NCI-H1694 (cell line): ENCODE measurements at regions not wholly inside any gene's neighbourhood (a gene's known extent, or its start where the extent isn't known, plus 50 kb on each side); places are given as distances from the start of the nearest gene placed in this dataset.
"Not testable (repeated sequence)": the region's sequence is repeated elsewhere in the genome, so short reads cannot be mapped to it uniquely, and the experiment has no call there.

Experiments used
- DNase-seq: peaks from one replicate; lab custom pipeline; 2025; lab: John Stamatoyannopoulos, UW

- DNase-seq, result no peak
Observed at GRCh38 chr12:45490232-45490881, 239.1 kb upstream of the ARID2 start.

- no peak for DNase-seq
Observed at GRCh38 chr12:45494279-45494678, 235.2 kb upstream of the ARID2 start.

- no peak for DNase-seq
Observed at GRCh38 chr12:45498645-45499044, 230.9 kb upstream of the ARID2 start.

GRCh38 chr12:45502481-45503128 lies 226.9 kb upstream of the ARID2 start:
- DNase-seq, result no peak

GRCh38 chr12:45503899-45504298 lies 225.6 kb upstream of the ARID2 start:
- no peak for DNase-seq

- DNase-seq, result no peak
Observed at GRCh38 chr12:45504316-45505010, 225.0 kb upstream of the ARID2 start.

GRCh38 chr12:45509187-45509586 lies 220.3 kb upstream of the ARID2 start:
- DNase-seq, result no peak

- DNase-seq, result no peak
Observed at GRCh38 chr12:45509621-45510020, 219.9 kb upstream of the ARID2 start.

- DNase-seq, result no peak
Observed at GRCh38 chr12:45517381-45517780, 212.1 kb upstream of the ARID2 start.

GRCh38 chr12:45518291-45519235 lies 210.9 kb upstream of the ARID2 start:
- DNase-seq, result no peak

GRCh38 chr12:45522227-45522626 lies 207.3 kb upstream of the ARID2 start:
- no peak for DNase-seq

- DNase-seq, result not testable (repeated sequence)
Observed at GRCh38 chr12:45526823-45527222, 202.7 kb upstream of the ARID2 start.

- no peak for DNase-seq
Observed at GRCh38 chr12:45532113-45532512, 197.4 kb upstream of the ARID2 start.

- no peak for DNase-seq
Observed at GRCh38 chr12:45535610-45536180, 193.8 kb upstream of the ARID2 start.

- DNase-seq, result no peak
Observed at GRCh38 chr12:45536284-45536683, 193.2 kb upstream of the ARID2 start.

- DNase-seq, result no peak
Observed at GRCh38 chr12:45540661-45541341, 188.7 kb upstream of the ARID2 start.

- DNase-seq, result peak; percentile 48
Observed at GRCh38 chr12:45543887-45544286, 185.6 kb upstream of the ARID2 start.

GRCh38 chr12:45546545-45546944 lies 183.0 kb upstream of the ARID2 start:
- DNase-seq, result no peak

- no peak for DNase-seq
Observed at GRCh38 chr12:45547132-45547531, 182.4 kb upstream of the ARID2 start.

GRCh38 chr12:45547822-45548221 lies 181.7 kb upstream of the ARID2 start:
- DNase-seq, result no peak

GRCh38 chr12:45548426-45548825 lies 181.1 kb upstream of the ARID2 start:
- no peak for DNase-seq
